Nephron (organoid): ENCODE measurements at regions not wholly inside any gene's neighbourhood (a gene's known extent, or its start where the extent isn't known, plus 50 kb on each side); places are given as distances from the start of the nearest gene placed in this dataset.

Experiments
- H3K27ac Mint-ChIP-seq, 3 experiments: 2 replicates each; pipeline ENCODE4 v1.8.0; 2020; ENCODE audit warnings: mixed read lengths in 3 of 3, mild to moderate bottlenecking in 2 of 3, moderate library complexity in 1 of 3
- H3K27me3 Mint-ChIP-seq: 2 replicates; pipeline ENCODE4 v1.8.0; 2021; ENCODE audit warnings: low read depth, mild to moderate bottlenecking, moderate library complexity, mixed read lengths
- H3K36me3 Mint-ChIP-seq: 2 replicates; pipeline ENCODE4 v1.8.0; 2020; ENCODE audit warnings: low read depth, mixed read lengths
- H3K4me1 Mint-ChIP-seq: 2 replicates; pipeline ENCODE4 v1.8.0; 2020; ENCODE audit warnings: mixed read lengths
- H3K4me3 Mint-ChIP-seq, 3 experiments: 2 replicates each; pipeline ENCODE4 v1.8.0; 2020; ENCODE audit warnings: mild to moderate bottlenecking in 3 of 3, mixed read lengths in 3 of 3, moderate library complexity in 2 of 3
- H3K9me3 Mint-ChIP-seq: 2 replicates; pipeline ENCODE4 v1.8.0; 2020; ENCODE audit warnings: mixed read lengths
- CTCF ChIP-seq, 3 experiments: fragments of 200-600 bp; sonication (generic); IDR thresholded peaks; one replicate each; pipeline ENCODE4 v1.5.0; 2021; ENCODE audit warnings: antibody characterized with exemption in 3 of 3; ENCODE audit not compliant: unreplicated experiment in 3 of 3

- peak in 1 of 3 experiments; percentile 7 for TF ChIP-seq CTCF (IDR thresholded peaks at IDR 0.05; ENCODE audit: unreplicated experiment in 3 of 3)
- no peak overlapping the region for H3K27ac Mint-ChIP-seq
- H3K36me3 Mint-ChIP-seq: no peaks in the 10 kb centered on the region
- no peak overlapping the region for H3K4me3 Mint-ChIP-seq
- H3K27me3 Mint-ChIP-seq: no peaks in the 10 kb centered on the region
- H3K4me1 Mint-ChIP-seq: no peaks in the 10 kb centered on the region
- no peaks in the 10 kb centered on the region for H3K9me3 Mint-ChIP-seq
Observed at GRCh38 chr1:63189677-63190076, 132.7 kb upstream of the FOXD3 start.

- Mint-ChIP-seq H3K4me1 (no peaks in the 10 kb centered on the region), H3K27ac (no peak overlapping the region), H3K27me3 (no peaks in the 10 kb centered on the region), H3K4me3 (no peak overlapping the region), H3K9me3 (no peaks in the 10 kb centered on the region), H3K36me3 (no peaks in the 10 kb centered on the region)
- TF ChIP-seq CTCF (IDR thresholded peaks at IDR 0.05; ENCODE audit: unreplicated experiment in 3 of 3): no peak
Observed at GRCh38 chr1:63190171-63190570, 132.2 kb upstream of the FOXD3 start.

GRCh38 chr1:63198871-63199394 lies 123.4 kb upstream of the FOXD3 start:
- Mint-ChIP-seq H3K9me3 (no peaks in the 10 kb centered on the region), H3K4me3 (no peak overlapping the region)

GRCh38 chr1:63199706-63200335 lies 122.5 kb upstream of the FOXD3 start:
- Mint-ChIP-seq H3K4me1 (no peaks in the 10 kb centered on the region), H3K36me3 (no peaks in the 10 kb centered on the region), H3K27me3 (peaks cover 39% of the 10 kb centered on the region), H3K9me3 (no peaks in the 10 kb centered on the region), H3K4me3 (no peak overlapping the region), H3K27ac (no peak overlapping the region)
- TF ChIP-seq CTCF (IDR thresholded peaks at IDR 0.05; ENCODE audit: unreplicated experiment in 3 of 3): no peak

More at GRCh38 chr1:63198871-63199394, 123.4 kb upstream of the FOXD3 start:
- peaks cover 39% of the 10 kb centered on the region for H3K27me3 Mint-ChIP-seq
- H3K4me1 Mint-ChIP-seq: no peaks in the 10 kb centered on the region
- H3K27ac Mint-ChIP-seq: no peak overlapping the region
- no peak for TF ChIP-seq CTCF (IDR thresholded peaks at IDR 0.05; ENCODE audit: unreplicated experiment in 3 of 3)
- no peaks in the 10 kb centered on the region for H3K36me3 Mint-ChIP-seq

- H3K4me3 Mint-ChIP-seq: no peak overlapping the region
- TF ChIP-seq CTCF (IDR thresholded peaks at IDR 0.05; ENCODE audit: unreplicated experiment in 3 of 3): no peak
- no peaks in the 10 kb centered on the region for H3K36me3 Mint-ChIP-seq
- no peak overlapping the region for H3K27ac Mint-ChIP-seq
- peaks cover 40% of the 10 kb centered on the region for H3K27me3 Mint-ChIP-seq
- H3K9me3 Mint-ChIP-seq: no peaks in the 10 kb centered on the region
- H3K4me1 Mint-ChIP-seq: no peaks in the 10 kb centered on the region
Observed at GRCh38 chr1:63200676-63201075, 121.7 kb upstream of the FOXD3 start.

- no peaks in the 10 kb centered on the region for H3K9me3 Mint-ChIP-seq
- no peak overlapping the region for H3K4me3 Mint-ChIP-seq
- H3K27ac Mint-ChIP-seq: no peak overlapping the region
- H3K36me3 Mint-ChIP-seq: no peaks in the 10 kb centered on the region
- peaks cover 34% of the 10 kb centered on the region for H3K27me3 Mint-ChIP-seq
- H3K4me1 Mint-ChIP-seq: no peaks in the 10 kb centered on the region
- TF ChIP-seq CTCF (IDR thresholded peaks at IDR 0.05; ENCODE audit: unreplicated experiment in 3 of 3): no peak
Observed at GRCh38 chr1:63203641-63204040, 118.7 kb upstream of the FOXD3 start.
